Activated CD8-positive, alpha-beta T cell treated with anti-CD3 and anti-CD28 coated beads for 36 hours (primary cell): ENCODE measurements at regions not wholly inside any gene's neighbourhood (a gene's known extent, or its start where the extent isn't known, plus 50 kb on each side); places are given as distances from the start of the nearest gene placed in this dataset.
A peak's percentile ranks its signal among the peaks of the same experiment; 100 is the strongest.

ENCODE experiments used
- ATAC-seq: fragments of 200-7000 bp; cut with Tn5 transposase; one replicate; pipeline ENCODE4 v1.10.0; 2021; ENCODE audit warnings: mild to moderate bottlenecking, moderate library complexity
- CTCF ChIA-PET: fragments of 350-600 bp; sonication (Branson Sonifier 250); formaldehyde crosslinking; loops from one replicate; lab custom pipeline; 2021; ENCODE audit warnings: antibody characterized with exemption; lab: Charles Lee
- POLR2A ChIA-PET: fragments of 350-600 bp; sonication (Branson Sonifier 250); formaldehyde crosslinking; loops from one replicate; lab custom pipeline; 2021; ENCODE audit warnings: antibody characterized with exemption; lab: Charles Lee
- DNase-seq: peaks from one replicate; pipeline ENCODE4 v3.0.0-alpha.2; 2020
- H3K27ac Mint-ChIP-seq: one replicate; pipeline ENCODE4 v1.8.0; 2021; ENCODE audit warnings: mild to moderate bottlenecking, mixed read lengths
- H3K27me3 Mint-ChIP-seq: one replicate; pipeline ENCODE4 v1.8.0; 2021; ENCODE audit warnings: mixed read lengths
- H3K36me3 Mint-ChIP-seq: one replicate; pipeline ENCODE4 v1.8.0; 2021; ENCODE audit warnings: low read depth, mixed read lengths
- H3K4me1 Mint-ChIP-seq: one replicate; pipeline ENCODE4 v1.8.0; 2021; ENCODE audit warnings: low read depth, mixed read lengths
- H3K4me3 Mint-ChIP-seq: one replicate; pipeline ENCODE4 v1.8.0; 2021; ENCODE audit warnings: mild to moderate bottlenecking, moderate library complexity, mixed read lengths
- H3K9me3 Mint-ChIP-seq: one replicate; pipeline ENCODE4 v1.8.0; 2021; ENCODE audit warnings: mixed read lengths
- intact Hi-C: fragments of 100-400 bp; cut with micrococcal nuclease; formaldehyde crosslinking; loops from one replicate; pipeline ENCODE4 v1.10.0; 2022
- TF ChIP-seq, protein P1 (sequence below): fragments of 200-600 bp; IDR thresholded peaks from one replicate; pipeline ENCODE4 v1.8.0; 2022; ENCODE audit warnings: antibody characterized with exemption, mild to moderate bottlenecking

GRCh38 chr12:30850684-30851083 lies 75.9 kb upstream of the TSPAN11 start:
- DNase-seq, result no peak
- TF ChIP-seq, protein P1, sequence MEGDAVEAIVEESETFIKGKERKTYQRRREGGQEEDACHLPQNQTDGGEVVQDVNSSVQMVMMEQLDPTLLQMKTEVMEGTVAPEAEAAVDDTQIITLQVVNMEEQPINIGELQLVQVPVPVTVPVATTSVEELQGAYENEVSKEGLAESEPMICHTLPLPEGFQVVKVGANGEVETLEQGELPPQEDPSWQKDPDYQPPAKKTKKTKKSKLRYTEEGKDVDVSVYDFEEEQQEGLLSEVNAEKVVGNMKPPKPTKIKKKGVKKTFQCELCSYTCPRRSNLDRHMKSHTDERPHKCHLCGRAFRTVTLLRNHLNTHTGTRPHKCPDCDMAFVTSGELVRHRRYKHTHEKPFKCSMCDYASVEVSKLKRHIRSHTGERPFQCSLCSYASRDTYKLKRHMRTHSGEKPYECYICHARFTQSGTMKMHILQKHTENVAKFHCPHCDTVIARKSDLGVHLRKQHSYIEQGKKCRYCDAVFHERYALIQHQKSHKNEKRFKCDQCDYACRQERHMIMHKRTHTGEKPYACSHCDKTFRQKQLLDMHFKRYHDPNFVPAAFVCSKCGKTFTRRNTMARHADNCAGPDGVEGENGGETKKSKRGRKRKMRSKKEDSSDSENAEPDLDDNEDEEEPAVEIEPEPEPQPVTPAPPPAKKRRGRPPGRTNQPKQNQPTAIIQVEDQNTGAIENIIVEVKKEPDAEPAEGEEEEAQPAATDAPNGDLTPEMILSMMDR, result no peak
- no peaks in the 10 kb centered on the region for H3K36me3 Mint-ChIP-seq
- H3K27me3 Mint-ChIP-seq, result no peaks in the 10 kb centered on the region
- H3K9me3 Mint-ChIP-seq, result no peaks in the 10 kb centered on the region
- intact Hi-C loops, result no loop called here
- no peak overlapping the region for H3K4me3 Mint-ChIP-seq
- ATAC-seq, result no peak
- peaks cover 6% of the 10 kb centered on the region for H3K4me1 Mint-ChIP-seq
- no peak overlapping the region for H3K27ac Mint-ChIP-seq
- ChIA-PET CTCF (interaction anchor here (0.7 to 2.0 kb wide), 8 partner anchors 27 to 1296 kb away, joined by 3 to 8 read pairs (median 4); no protein-coding TSS in a partner anchor), POLR2A (interaction anchor here (0.8 kb wide), 1 partner anchor 8 kb away, joined by 4 read pairs; no protein-coding TSS in a partner anchor)

- POLR2A ChIA-PET, result no interaction called here
- CTCF ChIA-PET, result interaction anchor here (0.7 to 4.1 kb wide), 25 partner anchors 13 to 1345 kb away, joined by 3 to 39 read pairs (median 4); partner anchors contain the start of gene DDX11
- no peaks in the 10 kb centered on the region for H3K9me3 Mint-ChIP-seq
- DNase-seq, result peak; percentile 33
- no peak for ATAC-seq
- intact Hi-C loops, result loop anchor here (2.0 to 5.0 kb wide), 2 partner anchors 140 to 392 kb away; no protein-coding TSS in a partner anchor
- H3K36me3 Mint-ChIP-seq, result no peaks in the 10 kb centered on the region
- peaks cover 10% of the 10 kb centered on the region for H3K4me1 Mint-ChIP-seq
- TF ChIP-seq, protein P1, result peak; percentile 81
- H3K27me3 Mint-ChIP-seq, result no peaks in the 10 kb centered on the region
- H3K4me3 Mint-ChIP-seq, result no peak overlapping the region
- no peak overlapping the region for H3K27ac Mint-ChIP-seq
These were observed 79.3 kb upstream of the TSPAN11 start for GRCh38 chr12:30847259-30847658.

- no peak overlapping the region for H3K27ac Mint-ChIP-seq
- peaks cover 8% of the 10 kb centered on the region for H3K4me1 Mint-ChIP-seq
- no peaks in the 10 kb centered on the region for H3K27me3 Mint-ChIP-seq
- CTCF ChIA-PET, result interaction anchor here (1.0 to 4.1 kb wide), 15 partner anchors 14 to 1327 kb away, joined by 3 to 39 read pairs (median 5); no protein-coding TSS in a partner anchor
- DNase-seq, result no peak
- H3K4me3 Mint-ChIP-seq, result no peak overlapping the region
- intact Hi-C loops, result loop anchor here (2.0 to 5.0 kb wide), 2 partner anchors 141 to 392 kb away; no protein-coding TSS in a partner anchor
- ATAC-seq, result no peak
- no peaks in the 10 kb centered on the region for H3K9me3 Mint-ChIP-seq
- no peaks in the 10 kb centered on the region for H3K36me3 Mint-ChIP-seq
- TF ChIP-seq, protein P1, result no peak
- POLR2A ChIA-PET, result interaction anchor here (0.7 kb wide), 1 partner anchor 39 kb away, joined by 3 read pairs; no protein-coding TSS in a partner anchor
These were observed 79.8 kb upstream of the TSPAN11 start for GRCh38 chr12:30846776-30847175.

DNA sequence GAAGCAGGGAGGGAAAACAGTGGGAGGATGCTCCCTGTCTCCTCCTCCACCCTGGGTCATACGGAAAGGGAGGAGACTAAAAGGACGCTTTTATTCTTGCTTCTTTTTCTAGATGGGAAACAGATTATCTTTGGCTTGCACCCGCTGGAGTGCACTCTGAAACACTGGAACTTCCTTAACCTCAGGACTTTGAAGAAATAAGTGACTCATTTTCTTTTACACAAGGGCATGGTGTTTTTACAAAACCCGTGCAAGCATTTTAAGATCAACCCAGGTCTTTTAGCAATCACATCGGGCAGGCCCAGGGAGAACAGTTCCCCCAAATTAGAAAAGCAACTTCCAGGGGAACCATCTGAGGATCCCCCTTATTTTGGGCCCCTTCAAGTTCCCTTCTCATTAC lies 80.9 kb upstream of the TSPAN11 start:
- ATAC-seq (no peak), DNase-seq (no peak)
- no peaks in the 10 kb centered on the region for H3K9me3 Mint-ChIP-seq
- no peak overlapping the region for H3K4me3 Mint-ChIP-seq
- no peaks in the 10 kb centered on the region for H3K27me3 Mint-ChIP-seq
- intact Hi-C loops, result loop anchor here (2.0 to 5.0 kb wide), 2 partner anchors 142 to 393 kb away; no protein-coding TSS in a partner anchor
- peaks cover 5% of the 10 kb centered on the region for H3K4me1 Mint-ChIP-seq
- TF ChIP-seq, protein P1, result no peak
- ChIA-PET POLR2A (no interaction called here), CTCF (interaction anchor here (0.9 to 4.1 kb wide), 5 partner anchors 23 to 1326 kb away, joined by 3 to 27 read pairs (median 5); no protein-coding TSS in a partner anchor)
- no peaks in the 10 kb centered on the region for H3K36me3 Mint-ChIP-seq
- H3K27ac Mint-ChIP-seq, result no peak overlapping the region

GRCh38 chr12:30843211-30843610 lies 83.3 kb upstream of the TSPAN11 start:
- Mint-ChIP-seq H3K9me3 (no peaks in the 10 kb centered on the region), H3K27me3 (no peaks in the 10 kb centered on the region), H3K36me3 (no peaks in the 10 kb centered on the region), H3K27ac (no peak overlapping the region), H3K4me3 (no peak overlapping the region), H3K4me1 (peaks cover 5% of the 10 kb centered on the region)
- ATAC-seq (no peak), DNase-seq (no peak)
- ChIA-PET CTCF (interaction anchor here (1.7 kb wide), 1 partner anchor 9 kb away, joined by 6 read pairs; no protein-coding TSS in a partner anchor), POLR2A (interaction anchor here (1.2 kb wide), 1 partner anchor 8 kb away, joined by 4 read pairs; no protein-coding TSS in a partner anchor)
- intact Hi-C loops, result no loop called here
- TF ChIP-seq, protein P1, result no peak
